ENCODE measurements at regions not wholly inside any gene's neighbourhood (a gene's known extent, or its start where the extent isn't known, plus 50 kb on each side); places are given as distances from the start of the nearest gene placed in this dataset.

- H3K4me3 ChIP-seq (ENCODE audit: low read depth, low read length) = no peak overlapping the region
- TF ChIP-seq CTCF (IDR thresholded peaks at IDR 0.05; ENCODE audit: low read depth, low read length) = no peak
These were observed 325.6 kb downstream of the TXNL1 start for GRCh38 chr18:56312551-56313335.

- no peak for TF ChIP-seq CTCF (IDR thresholded peaks at IDR 0.05; ENCODE audit: low read depth, low read length)
- H3K4me3 ChIP-seq (ENCODE audit: low read depth, low read length) = no peak overlapping the region
These were observed 329.3 kb downstream of the TXNL1 start for GRCh38 chr18:56309104-56309503.

DNA sequence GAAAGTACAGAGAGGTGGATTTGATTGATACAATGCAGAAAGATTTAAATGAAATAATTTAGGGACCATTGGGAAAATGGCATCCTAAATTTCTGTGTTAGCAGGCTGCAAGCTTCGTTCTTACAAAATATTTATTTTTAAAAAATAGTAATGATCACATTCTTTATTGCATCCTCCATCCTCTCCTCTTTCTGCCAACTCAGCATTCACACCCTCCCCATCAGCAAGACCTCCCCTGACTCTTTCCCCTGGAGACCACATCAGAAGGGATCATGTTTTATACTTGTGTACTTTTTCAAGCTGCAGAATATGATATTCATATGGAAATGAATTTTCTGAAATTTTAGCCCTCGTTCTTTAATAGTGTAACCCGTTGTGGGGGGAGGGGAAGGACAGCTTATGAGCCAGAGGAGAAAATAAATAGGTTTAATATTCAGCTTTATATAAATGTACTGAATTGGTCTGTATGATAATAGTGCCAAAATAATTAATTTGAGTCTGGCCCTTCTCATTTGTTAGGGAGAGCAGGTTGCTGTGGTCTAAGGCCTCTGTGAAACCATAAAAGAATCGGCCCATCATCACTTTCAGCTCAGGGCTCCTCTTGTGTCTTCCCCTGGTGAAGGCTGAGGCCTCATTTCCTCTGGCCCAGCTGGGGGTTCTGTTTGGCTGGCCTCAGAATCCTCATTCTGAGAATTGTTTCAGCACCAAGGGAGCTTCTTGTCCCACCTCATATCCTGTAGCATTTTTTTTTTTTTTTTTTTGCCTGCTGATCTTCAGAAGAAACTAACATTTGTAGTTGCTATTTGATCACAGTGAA, 330.8 kb downstream of the TXNL1 start:
- TF ChIP-seq CTCF (IDR thresholded peaks at IDR 0.05; ENCODE audit: low read depth, low read length) = no peak
- no peak overlapping the region for H3K4me3 ChIP-seq (ENCODE audit: low read depth, low read length)

DNA sequence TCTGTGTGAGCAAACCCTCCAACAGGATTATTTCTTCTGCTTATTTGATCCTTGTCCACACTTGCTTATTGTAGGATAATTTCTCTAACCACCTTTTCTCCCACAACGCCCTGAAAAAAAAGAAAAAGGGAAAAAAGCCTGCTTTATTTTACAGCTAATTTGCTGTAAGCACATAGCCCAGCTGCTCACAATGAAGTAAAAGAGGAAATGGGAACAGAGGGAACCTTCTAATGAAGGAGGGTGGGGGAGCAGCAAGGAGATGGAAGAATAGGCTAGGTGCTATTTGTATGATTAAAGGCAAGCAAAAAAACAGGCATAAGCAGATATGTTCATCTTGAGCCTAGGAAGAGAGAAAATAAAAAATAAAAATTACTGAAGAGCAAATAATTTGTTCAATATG, 331.6 kb downstream of the TXNL1 start:
- no peak for TF ChIP-seq CTCF (IDR thresholded peaks at IDR 0.05; ENCODE audit: low read depth, low read length)

GRCh38 chr18:56305583-56305982, 332.8 kb downstream of the TXNL1 start:
- no peak overlapping the region for H3K4me3 ChIP-seq (ENCODE audit: low read depth, low read length)
- TF ChIP-seq CTCF (IDR thresholded peaks at IDR 0.05; ENCODE audit: low read depth, low read length) = no peak

More for the DNA sequence above, 331.6 kb downstream of the TXNL1 start:
- H3K4me3 ChIP-seq (ENCODE audit: low read depth, low read length) = no peak overlapping the region

GRCh38 chr18:56302156-56302555, 336.2 kb downstream of the TXNL1 start:
- no peak for TF ChIP-seq CTCF (IDR thresholded peaks at IDR 0.05; ENCODE audit: low read depth, low read length)

DNA sequence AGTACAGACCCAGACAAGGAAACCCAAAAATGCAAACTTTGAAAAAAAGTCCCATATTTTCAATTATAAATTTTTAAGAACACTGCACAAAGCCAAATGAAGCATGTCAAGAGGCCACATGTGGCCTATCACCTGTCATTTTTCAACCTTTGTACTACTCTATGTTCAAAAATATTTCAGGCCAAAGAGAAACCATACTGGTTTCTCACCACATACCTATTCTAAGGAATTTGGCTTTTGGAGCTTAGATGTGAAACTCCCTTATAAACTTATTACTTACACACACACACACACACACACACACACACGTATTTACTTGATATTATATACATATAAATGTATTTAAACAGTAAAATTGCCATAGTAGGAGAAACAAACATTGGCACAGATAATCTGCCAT, 338.7 kb downstream of the TXNL1 start:
- no peak for TF ChIP-seq CTCF (IDR thresholded peaks at IDR 0.05; ENCODE audit: low read depth, low read length)
- no peak overlapping the region for H3K4me3 ChIP-seq (ENCODE audit: low read depth, low read length)

More at GRCh38 chr18:56302156-56302555, 336.2 kb downstream of the TXNL1 start:
- H3K4me3 ChIP-seq (ENCODE audit: low read depth, low read length) = no peak overlapping the region

Measured in WI38 (cell line).